ENCODE measurements at regions not wholly inside any gene's neighbourhood (a gene's known extent, or its start where the extent isn't known, plus 50 kb on each side); places are given as distances from the start of the nearest gene placed in this dataset.

DNA sequence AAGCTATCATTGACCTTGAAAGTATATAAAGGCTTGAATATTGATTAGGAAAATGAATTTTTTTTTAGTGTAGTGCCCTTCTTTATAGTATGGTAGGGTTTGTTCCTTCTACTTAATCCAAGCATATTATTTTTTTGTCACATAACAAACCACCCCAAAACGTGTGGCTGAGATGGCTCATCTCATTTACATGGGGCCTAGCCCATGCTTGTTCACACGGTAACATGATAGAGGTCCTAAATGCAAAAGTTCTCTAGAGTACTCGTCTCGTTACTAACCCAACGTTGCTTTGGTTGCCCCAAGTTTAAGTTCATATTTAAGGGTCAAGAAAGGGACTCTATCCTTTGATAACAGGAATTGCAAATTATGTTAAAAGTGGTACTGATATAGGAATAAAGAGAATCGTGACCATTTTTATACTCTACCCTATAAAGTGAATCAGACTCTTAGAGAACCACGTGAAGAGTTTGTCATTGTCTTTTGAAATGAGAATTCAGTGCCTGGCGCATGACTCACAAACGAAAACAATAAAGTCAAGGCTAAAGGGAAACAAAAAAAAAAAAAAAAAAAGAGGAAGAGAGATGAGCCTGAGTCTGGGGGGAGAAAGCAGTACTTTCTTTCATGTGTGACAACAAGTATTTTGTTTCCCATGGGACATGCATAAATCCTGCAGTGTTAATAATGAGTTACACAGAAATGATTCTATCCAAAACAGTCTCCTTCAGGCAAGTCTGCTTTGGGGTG lies 402.8 kb upstream of the NWD2 start:
- Histone ChIP-seq H3K79me2 (ENCODE audit: low read length) (no peaks in the 10 kb centered on the region), H3K27ac (ENCODE audit: low read length) (no peak overlapping the region), H3K9ac (ENCODE audit: low read length) (no peak overlapping the region), H3K4me2 (ENCODE audit: low read length) (peak overlapping the region; percentile 78), H3K4me1 (ENCODE audit: low read length) (peaks cover 16% of the 10 kb centered on the region), H3K9me3 (ENCODE audit: insufficient read depth, low read length) (no peaks in the 10 kb centered on the region), H4K20me1 (ENCODE audit: insufficient read depth, low read length) (no peaks in the 10 kb centered on the region), H3K27me3 (ENCODE audit: low read depth, low read length) (no peaks in the 10 kb centered on the region), H2AFZ (ENCODE audit: low read depth, low read length) (no peak overlapping the region), H3K4me3 (ENCODE audit: low read length) (peak overlapping the region; percentile 49), H3K36me3 (replicated peaks; ENCODE audit: low read depth, low read length) (no peaks in the 10 kb centered on the region)
- TF ChIP-seq EZH2phosphoT487 (IDR thresholded peaks at IDR 0.05; ENCODE audit: low read depth) = no peak
- TF ChIP-seq, protein P1, sequence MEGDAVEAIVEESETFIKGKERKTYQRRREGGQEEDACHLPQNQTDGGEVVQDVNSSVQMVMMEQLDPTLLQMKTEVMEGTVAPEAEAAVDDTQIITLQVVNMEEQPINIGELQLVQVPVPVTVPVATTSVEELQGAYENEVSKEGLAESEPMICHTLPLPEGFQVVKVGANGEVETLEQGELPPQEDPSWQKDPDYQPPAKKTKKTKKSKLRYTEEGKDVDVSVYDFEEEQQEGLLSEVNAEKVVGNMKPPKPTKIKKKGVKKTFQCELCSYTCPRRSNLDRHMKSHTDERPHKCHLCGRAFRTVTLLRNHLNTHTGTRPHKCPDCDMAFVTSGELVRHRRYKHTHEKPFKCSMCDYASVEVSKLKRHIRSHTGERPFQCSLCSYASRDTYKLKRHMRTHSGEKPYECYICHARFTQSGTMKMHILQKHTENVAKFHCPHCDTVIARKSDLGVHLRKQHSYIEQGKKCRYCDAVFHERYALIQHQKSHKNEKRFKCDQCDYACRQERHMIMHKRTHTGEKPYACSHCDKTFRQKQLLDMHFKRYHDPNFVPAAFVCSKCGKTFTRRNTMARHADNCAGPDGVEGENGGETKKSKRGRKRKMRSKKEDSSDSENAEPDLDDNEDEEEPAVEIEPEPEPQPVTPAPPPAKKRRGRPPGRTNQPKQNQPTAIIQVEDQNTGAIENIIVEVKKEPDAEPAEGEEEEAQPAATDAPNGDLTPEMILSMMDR (IDR thresholded peaks at IDR 0.05; ENCODE audit: low read depth, low read length) = no peak

DNA sequence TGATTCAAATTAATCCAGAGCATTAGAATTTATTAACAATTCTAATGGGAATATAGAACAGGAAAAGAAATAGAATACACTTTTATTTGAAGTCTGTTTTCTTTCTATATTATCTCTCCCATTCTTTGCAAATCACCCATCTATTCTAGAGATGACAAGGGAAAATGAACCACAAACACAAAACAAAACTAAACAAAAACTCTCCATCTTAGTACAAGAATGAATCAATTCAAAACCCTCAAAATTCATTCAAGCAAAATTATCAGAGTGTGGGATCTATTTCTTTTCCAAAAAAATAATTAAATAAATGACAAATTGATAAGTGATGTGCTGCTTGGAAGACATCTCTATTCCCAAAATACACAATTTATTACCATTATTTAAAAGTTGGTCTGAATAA lies 400.1 kb upstream of the NWD2 start:
- Histone ChIP-seq H3K79me2 (ENCODE audit: low read length) (no peaks in the 10 kb centered on the region), H3K4me3 (ENCODE audit: low read length) (no peak overlapping the region), H3K9me3 (ENCODE audit: insufficient read depth, low read length) (no peaks in the 10 kb centered on the region), H3K4me1 (ENCODE audit: low read length) (peaks cover 16% of the 10 kb centered on the region), H3K27me3 (ENCODE audit: low read depth, low read length) (no peaks in the 10 kb centered on the region), H3K36me3 (replicated peaks; ENCODE audit: low read depth, low read length) (no peaks in the 10 kb centered on the region), H3K27ac (ENCODE audit: low read length) (no peak overlapping the region), H2AFZ (ENCODE audit: low read depth, low read length) (no peak overlapping the region), H3K4me2 (ENCODE audit: low read length) (no peak overlapping the region), H4K20me1 (ENCODE audit: insufficient read depth, low read length) (no peaks in the 10 kb centered on the region), H3K9ac (ENCODE audit: low read length) (no peak overlapping the region)
- TF ChIP-seq, protein P1 (IDR thresholded peaks at IDR 0.05; ENCODE audit: low read depth, low read length) = no peak
- no peak for TF ChIP-seq EZH2phosphoT487 (IDR thresholded peaks at IDR 0.05; ENCODE audit: low read depth)

DNA sequence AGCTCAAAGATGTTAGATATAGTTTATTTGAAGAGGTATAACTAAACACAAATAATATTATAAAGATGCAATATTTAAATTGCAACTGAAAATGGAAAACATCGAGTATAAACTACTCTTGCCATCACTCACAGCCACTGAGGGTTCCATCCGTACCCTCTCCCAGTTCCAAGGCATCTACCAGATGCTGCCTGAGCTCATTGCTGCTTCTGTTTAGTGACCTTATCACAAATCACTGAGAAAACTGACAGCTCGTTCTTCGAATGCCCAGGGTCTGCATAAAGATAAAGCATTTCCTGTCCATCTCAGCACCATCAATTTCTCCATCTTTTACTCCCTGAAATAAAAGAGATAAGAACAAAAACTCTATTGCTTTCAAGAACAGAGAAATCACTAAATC lies 391.7 kb upstream of the NWD2 start:
- Histone ChIP-seq H2AFZ (ENCODE audit: low read depth, low read length) (no peak overlapping the region), H3K27ac (ENCODE audit: low read length) (no peak overlapping the region), H3K36me3 (replicated peaks; ENCODE audit: low read depth, low read length) (no peaks in the 10 kb centered on the region), H3K9ac (ENCODE audit: low read length) (no peak overlapping the region), H4K20me1 (ENCODE audit: insufficient read depth, low read length) (no peaks in the 10 kb centered on the region), H3K79me2 (ENCODE audit: low read length) (no peaks in the 10 kb centered on the region), H3K4me2 (ENCODE audit: low read length) (no peak overlapping the region), H3K4me3 (ENCODE audit: low read length) (no peak overlapping the region), H3K9me3 (ENCODE audit: insufficient read depth, low read length) (no peaks in the 10 kb centered on the region), H3K27me3 (ENCODE audit: low read depth, low read length) (no peaks in the 10 kb centered on the region), H3K4me1 (ENCODE audit: low read length) (peaks cover 21% of the 10 kb centered on the region)
- TF ChIP-seq EZH2phosphoT487 (IDR thresholded peaks at IDR 0.05; ENCODE audit: low read depth) = no peak
- TF ChIP-seq, protein P1 (IDR thresholded peaks at IDR 0.05; ENCODE audit: low read depth, low read length) = no peak

DNA sequence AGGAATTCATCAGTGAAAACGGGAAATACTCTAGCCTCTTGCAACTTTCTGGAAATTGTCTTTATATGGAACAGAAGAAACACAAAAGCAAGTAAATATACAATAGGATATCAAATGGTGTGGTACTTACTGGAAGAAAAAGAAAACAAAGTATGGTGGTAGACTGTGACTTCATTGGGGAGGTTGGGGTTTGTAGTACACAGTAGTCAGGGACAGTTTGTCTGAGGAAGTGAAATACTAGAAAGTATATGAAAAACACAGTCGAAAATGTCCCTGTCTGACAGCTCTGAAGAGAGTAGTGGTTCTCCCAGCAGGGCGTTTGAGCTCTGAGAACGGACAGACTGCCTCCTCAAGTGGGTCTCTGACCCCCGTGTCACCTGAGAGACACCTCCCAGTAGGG lies 390.0 kb upstream of the NWD2 start:
- H3K36me3 ChIP-seq (replicated peaks; ENCODE audit: low read depth, low read length) = no peaks in the 10 kb centered on the region
- peak overlapping the region; percentile 51 for H3K4me3 ChIP-seq (ENCODE audit: low read length)
- peak overlapping the region; percentile 80 for H3K4me2 ChIP-seq (ENCODE audit: low read length)
- H3K27ac ChIP-seq (ENCODE audit: low read length) = no peak overlapping the region
- peaks cover 21% of the 10 kb centered on the region for H3K4me1 ChIP-seq (ENCODE audit: low read length)
- no peak for TF ChIP-seq EZH2phosphoT487 (IDR thresholded peaks at IDR 0.05; ENCODE audit: low read depth)
- TF ChIP-seq, protein P1 (IDR thresholded peaks at IDR 0.05; ENCODE audit: low read depth, low read length) = no peak
- H3K27me3 ChIP-seq (ENCODE audit: low read depth, low read length) = no peaks in the 10 kb centered on the region
- H3K9me3 ChIP-seq (ENCODE audit: insufficient read depth, low read length) = no peaks in the 10 kb centered on the region
- no peaks in the 10 kb centered on the region for H3K79me2 ChIP-seq (ENCODE audit: low read length)
- peak overlapping the region; percentile 11; the same call in 1 of the 2 replicates for H3K9ac ChIP-seq (ENCODE audit: low read length)
- H4K20me1 ChIP-seq (ENCODE audit: insufficient read depth, low read length) = no peaks in the 10 kb centered on the region
- peak overlapping the region; percentile 26; the same call in 1 of the 2 replicates for H2AFZ ChIP-seq (ENCODE audit: low read depth, low read length)
